AG04450 (cell line): ENCODE measurements at regions not wholly inside any gene's neighbourhood (a gene's known extent, or its start where the extent isn't known, plus 50 kb on each side); places are given as distances from the start of the nearest gene placed in this dataset.

Experiments
- CTCF ChIA-PET: fragments of 300-600, 350-600 bp; formaldehyde crosslinking; extraction: SDS; loops from one replicate; lab custom pipeline; 2022; ENCODE audit warnings: antibody characterized with exemption, inconsistent platforms; lab: Charles Lee
- POLR2A ChIA-PET: fragments of 350-600 bp; formaldehyde crosslinking; extraction: SDS; loops from one replicate; lab custom pipeline; 2021; ENCODE audit warnings: antibody characterized with exemption, inconsistent platforms; lab: Yijun Ruan, JAX
- DNase-seq: peaks from one replicate; pipeline ENCODE4 v3.0.0-alpha.2; 2011; ENCODE audit warnings: low read depth, low spot score
- H3K27ac ChIP-seq: one replicate; pipeline ENCODE4 v1.5.1; 2012; ENCODE audit warnings: low read depth, low read length, control low read depth
- H3K27me3 ChIP-seq: one replicate; pipeline ENCODE4 v1.6.0; 2012; ENCODE audit warnings: low read length; ENCODE audit not compliant: control insufficient read depth, insufficient read depth
- H3K4me3 ChIP-seq: 2 replicates; pipeline ENCODE4 v1.5.1; 2011; ENCODE audit warnings: mild to moderate bottlenecking, low read depth, low read length, control low read depth
- H3K9me3 ChIP-seq: 2 replicates; pipeline ENCODE4 v1.5.1; 2012; ENCODE audit warnings: low read length; ENCODE audit not compliant: control insufficient read depth, insufficient read depth
- CTCF ChIP-seq: IDR thresholded peaks from 2 replicates; pipeline ENCODE4 v1.5.1; 2011; ENCODE audit warnings: low read depth, low read length, control low read depth, inconsistent platforms

- no peak overlapping the region for H3K4me3 ChIP-seq
- no peak overlapping the region for H3K27ac ChIP-seq
- no peak for TF ChIP-seq CTCF
- H3K9me3 ChIP-seq: no peaks in the 10 kb centered on the region
- no peak for DNase-seq
- no peaks in the 10 kb centered on the region for H3K27me3 ChIP-seq
- POLR2A ChIA-PET: no interaction called here
- CTCF ChIA-PET: interaction anchor here (1.8 kb wide), 1 partner anchor 11 kb away, joined by 4 read pairs; no protein-coding TSS in a partner anchor
Observed at GRCh38 chr2:217081799-217082198, 221.9 kb upstream of the TNP1 start.

GRCh38 chr2:217079165-217079564 is 219.3 kb upstream of the TNP1 start:
- POLR2A ChIA-PET: no interaction called here
- no peak for TF ChIP-seq CTCF
- DNase-seq: no peak
- Histone ChIP-seq H3K27me3 (no peaks in the 10 kb centered on the region), H3K4me3 (no peak overlapping the region), H3K27ac (no peak overlapping the region), H3K9me3 (no peaks in the 10 kb centered on the region)
- CTCF ChIA-PET: no interaction called here

GRCh38 chr2:217077831-217078407 is 218.1 kb upstream of the TNP1 start:
- ChIA-PET CTCF (no interaction called here), POLR2A (no interaction called here)
- Histone ChIP-seq H3K27ac (no peak overlapping the region), H3K9me3 (no peaks in the 10 kb centered on the region), H3K4me3 (no peak overlapping the region), H3K27me3 (no peaks in the 10 kb centered on the region)
- no peak for TF ChIP-seq CTCF
- DNase-seq: no peak

- no peaks in the 10 kb centered on the region for H3K9me3 ChIP-seq
- no peak for DNase-seq
- no peak overlapping the region for H3K4me3 ChIP-seq
- no peak overlapping the region for H3K27ac ChIP-seq
- POLR2A ChIA-PET: interaction anchor here (0.7 kb wide), 1 partner anchor 336 kb away, joined by 4 read pairs; no protein-coding TSS in a partner anchor
- no peak for TF ChIP-seq CTCF
- no peaks in the 10 kb centered on the region for H3K27me3 ChIP-seq
- CTCF ChIA-PET: interaction anchor here (1.2 kb wide), 1 partner anchor 335 kb away, joined by 4 read pairs; no protein-coding TSS in a partner anchor
Observed at GRCh38 chr2:217076657-217077232, 216.9 kb upstream of the TNP1 start.

GRCh38 chr2:217076058-217076435 is 216.2 kb upstream of the TNP1 start:
- Histone ChIP-seq H3K9me3 (no peaks in the 10 kb centered on the region), H3K27ac (no peak overlapping the region), H3K27me3 (no peaks in the 10 kb centered on the region), H3K4me3 (no peak overlapping the region)
- CTCF ChIA-PET: interaction anchor here (1.2 kb wide), 1 partner anchor 335 kb away, joined by 4 read pairs; no protein-coding TSS in a partner anchor
- TF ChIP-seq CTCF: no peak
- POLR2A ChIA-PET: no interaction called here
- DNase-seq: no peak
